Spleen (tissue), 7 donors: ENCODE measurements at regions not wholly inside any gene's neighbourhood (a gene's known extent, or its start where the extent isn't known, plus 50 kb on each side); places are given as distances from the start of the nearest gene placed in this dataset.

ENCODE experiments used
- CTCF ChIP-seq, 11 experiments: fragments of 200-600 bp in 7 of 11; fragments of 450-650 bp in 4 of 11; sonication (generic) in 4 of 11; IDR thresholded peaks in 8 of 11; conservative IDR thresholded peaks in 3 of 11; 1 replicate in 7 of 11; 2 replicates in 4 of 11; pipeline versions ENCODE4 v1.4.0 to v1.8.0; 2016 to 2021; ENCODE audit warnings: antibody characterized with exemption in 11 of 11, inconsistent platforms in 4 of 11, mild to moderate bottlenecking in 1 of 11
- POLR2A ChIP-seq, 3 donors: fragments of 450-650 bp; IDR thresholded peaks; one replicate each; pipeline ENCODE4 v1.5.1; 2017; ENCODE audit warnings: antibody characterized with exemption in 3 of 3, mild to moderate bottlenecking in 1 of 3
- POLR2AphosphoS5 ChIP-seq, 3 donors: sonication (generic); formaldehyde crosslinking; IDR thresholded peaks; one replicate each; pipeline ENCODE4 v1.5.1; 2017; ENCODE audit warnings: antibody characterized with exemption in 3 of 3
- donor health status: DM: no; HTN: no; CAD: no; lungs with moderate emphysema.
- donor health status: DM: no; HTN: no; CAD: no.
- donor health status: DM: no; HTN: no; CAD: no.

GRCh38 chr6:18555750-18556149, 168.6 kb downstream of the RNF144B start:
- no peak for TF ChIP-seq CTCF (IDR thresholded peaks at IDR 0.05 in 8 of 11, conservative IDR thresholded peaks at IDR 0.05 in 3 of 11)
- TF ChIP-seq POLR2AphosphoS5 (IDR thresholded peaks at IDR 0.05), result no peak
- TF ChIP-seq POLR2A (IDR thresholded peaks at IDR 0.05), result no peak
